MCF 10A (cell line): ENCODE measurements at regions not wholly inside any gene's neighbourhood (a gene's known extent, or its start where the extent isn't known, plus 50 kb on each side); places are given as distances from the start of the nearest gene placed in this dataset.
"Not testable (repeated sequence)": the region's sequence is repeated elsewhere in the genome, so short reads cannot be mapped to it uniquely, and the experiment has no call there.

Experiments
- BruUV-seq: library from RNA; stranded (reverse); fragments of 400-500 nt; replicated peaks from 2 replicates; lab custom pipeline; 2021; lab: Mats Ljungman, UMichigan
- CTCF ChIA-PET: fragments of 300-600 bp; sonication (Branson Sonifier 250); formaldehyde crosslinking; extraction: SDS; loops from one replicate; lab custom pipeline; 2021; ENCODE audit warnings: antibody characterized with exemption, inconsistent platforms; lab: Yijun Ruan, JAX
- POLR2A ChIA-PET: fragments of 300-600, 350-650 bp; sonication (Branson Sonifier 250); formaldehyde crosslinking; extraction: SDS; loops from one replicate; lab custom pipeline; 2020; ENCODE audit warnings: antibody characterized with exemption, inconsistent platforms; lab: Yijun Ruan, JAX
- DNase-seq: peaks from one replicate; pipeline ENCODE4 v3.0.0-alpha.2; 2018; ENCODE audit not compliant: unreplicated experiment
- H3K27ac Mint-ChIP-seq: one replicate; pipeline ENCODE4 v1.8.0; 2022; ENCODE audit warnings: mild to moderate bottlenecking, low read depth, mixed read lengths; ENCODE audit not compliant: unreplicated experiment
- H3K27me3 Mint-ChIP-seq: one replicate; pipeline ENCODE4 v1.8.0; 2022; ENCODE audit warnings: mixed read lengths; ENCODE audit not compliant: insufficient read depth, unreplicated experiment
- H3K36me3 Mint-ChIP-seq: one replicate; pipeline ENCODE4 v1.8.0; 2022; ENCODE audit warnings: mild to moderate bottlenecking, moderate library complexity, mixed read lengths; ENCODE audit not compliant: insufficient read depth, unreplicated experiment
- H3K4me1 Mint-ChIP-seq: one replicate; pipeline ENCODE4 v1.8.0; 2022; ENCODE audit warnings: mixed read lengths; ENCODE audit not compliant: insufficient read depth, unreplicated experiment
- H3K4me3 Mint-ChIP-seq: one replicate; pipeline ENCODE4 v1.8.0; 2022; ENCODE audit warnings: mild to moderate bottlenecking, moderate library complexity, mixed read lengths; ENCODE audit not compliant: unreplicated experiment
- H3K9me3 Mint-ChIP-seq: one replicate; pipeline ENCODE4 v1.8.0; 2022; ENCODE audit warnings: mixed read lengths; ENCODE audit not compliant: unreplicated experiment
- CTCF ChIP-seq: fragments of 200-600 bp; IDR thresholded peaks from one replicate; pipeline ENCODE4 v1.8.0; 2022; ENCODE audit warnings: antibody characterized with exemption, mild to moderate bottlenecking; ENCODE audit not compliant: unreplicated experiment
- intact Hi-C: fragments of 100-400 bp; cut with micrococcal nuclease; formaldehyde crosslinking; loops from 2 replicates; pipeline ENCODE4 v1.14.1; 2022

DNA sequence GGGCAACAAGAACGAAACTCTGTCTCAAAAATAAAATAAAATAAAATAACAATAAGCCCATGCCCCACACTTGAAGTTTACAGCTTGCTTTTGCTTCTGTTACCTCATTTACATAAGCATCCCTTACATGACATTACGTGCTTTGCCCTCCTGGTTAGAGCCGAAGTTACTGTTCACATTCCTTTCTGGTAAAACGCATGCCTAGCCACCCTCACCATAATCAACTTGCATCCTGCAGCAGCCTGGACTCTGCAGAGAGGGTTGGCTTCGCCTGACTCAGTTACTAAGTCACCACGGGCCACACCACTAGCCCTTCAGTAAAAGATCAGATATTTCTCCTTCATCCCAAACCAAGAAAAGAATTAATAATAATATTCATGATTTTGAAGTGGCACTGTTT is 736.0 kb upstream of the AUTS2 start:
- Mint-ChIP-seq H3K36me3 (no peaks in the 10 kb centered on the region), H3K4me1 (no peaks in the 10 kb centered on the region), H3K9me3 (peaks cover 7% of the 10 kb centered on the region), H3K27me3 (no peaks in the 10 kb centered on the region), H3K4me3 (no peak overlapping the region), H3K27ac (no peak overlapping the region)
- CTCF ChIA-PET: no interaction called here
- intact Hi-C loops: no loop called here
- POLR2A ChIA-PET: no interaction called here
- DNase-seq: no peak
- no peak for TF ChIP-seq CTCF
- BruUV-seq: no TSS peak

GRCh38 chr7:68862736-68863135 is 735.5 kb upstream of the AUTS2 start:
- POLR2A ChIA-PET: no interaction called here
- BruUV-seq: no TSS peak
- no peak overlapping the region for H3K27ac Mint-ChIP-seq
- TF ChIP-seq CTCF: no peak
- intact Hi-C loops: no loop called here
- no peaks in the 10 kb centered on the region for H3K4me1 Mint-ChIP-seq
- H3K4me3 Mint-ChIP-seq: no peak overlapping the region
- no peaks in the 10 kb centered on the region for H3K27me3 Mint-ChIP-seq
- CTCF ChIA-PET: no interaction called here
- DNase-seq: no peak
- no peaks in the 10 kb centered on the region for H3K36me3 Mint-ChIP-seq
- H3K9me3 Mint-ChIP-seq: peaks cover 8% of the 10 kb centered on the region

DNA sequence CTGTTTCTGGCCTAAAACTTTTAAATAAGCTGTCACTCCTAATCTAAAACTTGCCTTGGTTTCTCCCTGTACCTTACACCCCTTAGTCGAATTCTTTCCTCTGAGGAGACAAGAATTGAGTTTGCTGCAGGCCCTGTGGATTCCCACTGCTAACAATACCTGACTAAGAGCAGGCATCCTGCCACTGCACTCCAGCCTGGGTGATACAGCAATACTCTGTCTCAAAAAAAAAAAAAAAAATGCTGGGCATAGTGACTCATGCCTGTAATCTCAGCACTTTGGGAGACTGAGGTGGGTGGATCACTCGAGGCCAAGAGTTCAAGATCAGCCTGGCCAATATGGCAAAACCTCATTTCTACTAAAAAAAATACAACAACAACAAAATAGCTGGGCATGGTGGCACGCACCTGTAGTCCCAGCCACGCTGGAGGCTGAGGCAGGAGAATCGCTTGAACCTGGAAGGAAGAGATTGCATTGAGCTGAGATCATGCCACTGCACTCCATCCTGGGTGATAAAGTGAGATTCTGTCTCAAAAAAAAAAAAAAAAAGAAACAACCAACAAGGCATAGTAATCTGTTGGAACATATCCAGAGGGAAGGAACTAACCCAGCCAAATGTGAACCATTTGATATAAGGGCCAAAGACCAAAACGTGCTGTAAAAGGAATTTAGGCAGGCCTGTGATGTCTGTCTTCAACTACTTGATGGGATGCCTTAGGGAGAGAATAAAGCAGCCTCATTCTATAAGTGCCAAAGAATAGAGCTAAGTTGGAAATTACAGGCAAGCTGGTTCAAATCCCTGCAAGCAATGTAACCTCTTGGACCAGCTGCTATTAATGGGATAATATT is 732.7 kb upstream of the AUTS2 start:
- DNase-seq: no peak
- no TSS peak for BruUV-seq
- TF ChIP-seq CTCF: no peak
- H3K9me3 Mint-ChIP-seq: peaks cover 24% of the 10 kb centered on the region
- no peak overlapping the region for H3K4me3 Mint-ChIP-seq
- no peaks in the 10 kb centered on the region for H3K4me1 Mint-ChIP-seq
- intact Hi-C loops: no loop called here
- ChIA-PET POLR2A (no interaction called here), CTCF (no interaction called here)
- no peaks in the 10 kb centered on the region for H3K36me3 Mint-ChIP-seq
- no peaks in the 10 kb centered on the region for H3K27me3 Mint-ChIP-seq
- no peak overlapping the region for H3K27ac Mint-ChIP-seq

GRCh38 chr7:68866200-68866570 is 732.1 kb upstream of the AUTS2 start:
- ChIA-PET POLR2A (no interaction called here), CTCF (no interaction called here)
- DNase-seq: no peak
- intact Hi-C loops: no loop called here
- no peak overlapping the region for H3K4me3 Mint-ChIP-seq
- peaks cover 29% of the 10 kb centered on the region for H3K9me3 Mint-ChIP-seq
- no TSS peak for BruUV-seq
- H3K27me3 Mint-ChIP-seq: no peaks in the 10 kb centered on the region
- H3K36me3 Mint-ChIP-seq: no peaks in the 10 kb centered on the region
- no peak overlapping the region for H3K27ac Mint-ChIP-seq
- no peak for TF ChIP-seq CTCF
- H3K4me1 Mint-ChIP-seq: no peaks in the 10 kb centered on the region

- H3K36me3 Mint-ChIP-seq, POLR2A ChIA-PET, H3K27me3 Mint-ChIP-seq, BruUV-seq, DNase-seq, H3K4me1 Mint-ChIP-seq, H3K4me3 Mint-ChIP-seq, intact Hi-C loops, CTCF ChIA-PET, H3K27ac Mint-ChIP-seq: not testable (repeated sequence)
- peaks cover 32% of the 10 kb centered on the region for H3K9me3 Mint-ChIP-seq
Measured at GRCh38 chr7:68866721-68867120, 731.6 kb upstream of the AUTS2 start.
